Endothelial cell of umbilical vein (primary cell): ENCODE measurements at regions not wholly inside any gene's neighbourhood (a gene's known extent, or its start where the extent isn't known, plus 50 kb on each side); places are given as distances from the start of the nearest gene placed in this dataset. TPM values are rescaled to one million over a fixed set of nuclear protein-coding genes. Genes with fewer than 3 reads are reported as not detected.

ENCODE experiments used
- small RNA-seq: library from RNA; depleted of rRNA; stranded (forward); fragments of <200 nt; gene quantifications from one replicate; pipeline ENCODE3, GENCODE V24; 2012; ENCODE audit warnings: low replicate concordance, low read depth; ENCODE audit not compliant: insufficient read depth, insufficient read length

Small RNAs in the stretch of these regions (small RNA-seq; reads per million reads assigned to genes)
- gene AL392003.1: not detected
